T-helper 22 cell (primary cell): ENCODE measurements at regions not wholly inside any gene's neighbourhood (a gene's known extent, or its start where the extent isn't known, plus 50 kb on each side); places are given as distances from the start of the nearest gene placed in this dataset.
A peak's percentile ranks its signal among the peaks of the same experiment; 100 is the strongest.
"Not testable (repeated sequence)": the region's sequence is repeated elsewhere in the genome, so short reads cannot be mapped to it uniquely, and the experiment has no call there.

ENCODE experiments used
- DNase-seq: peaks from one replicate; pipeline ENCODE4 v3.0.0-alpha.2; 2020; ENCODE audit warnings: low read depth

DNA sequence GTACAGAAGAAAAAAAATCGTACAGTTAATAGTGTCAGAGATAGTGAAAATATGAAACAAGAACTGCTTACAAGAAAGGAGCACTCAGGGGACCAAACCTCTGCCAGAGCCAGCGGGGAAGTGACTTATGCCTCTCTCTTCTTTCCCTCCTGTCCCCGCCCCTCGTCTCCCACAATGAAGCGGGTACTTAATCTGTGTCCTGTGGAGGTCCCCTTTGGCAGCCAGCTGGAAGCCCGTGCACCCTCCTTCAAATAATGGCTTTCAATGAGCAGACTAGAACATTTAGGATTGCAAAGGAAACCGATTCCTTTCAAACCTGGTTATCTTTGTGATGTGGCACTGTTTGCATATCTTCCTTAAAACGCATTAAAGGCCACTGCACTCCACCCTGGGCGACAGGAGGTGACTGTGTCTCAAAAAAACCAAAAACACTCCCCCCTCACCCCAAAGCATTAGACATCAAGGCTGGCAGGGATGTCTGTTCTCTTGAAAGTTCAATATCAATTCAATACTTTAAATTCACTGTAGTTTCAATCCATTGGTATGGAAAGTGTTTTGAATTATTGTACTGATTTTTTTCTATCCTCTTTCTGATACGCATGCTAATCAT is 51.7 kb downstream of the PPIAL4C start:
- DNase-seq: peak; percentile 42

DNA sequence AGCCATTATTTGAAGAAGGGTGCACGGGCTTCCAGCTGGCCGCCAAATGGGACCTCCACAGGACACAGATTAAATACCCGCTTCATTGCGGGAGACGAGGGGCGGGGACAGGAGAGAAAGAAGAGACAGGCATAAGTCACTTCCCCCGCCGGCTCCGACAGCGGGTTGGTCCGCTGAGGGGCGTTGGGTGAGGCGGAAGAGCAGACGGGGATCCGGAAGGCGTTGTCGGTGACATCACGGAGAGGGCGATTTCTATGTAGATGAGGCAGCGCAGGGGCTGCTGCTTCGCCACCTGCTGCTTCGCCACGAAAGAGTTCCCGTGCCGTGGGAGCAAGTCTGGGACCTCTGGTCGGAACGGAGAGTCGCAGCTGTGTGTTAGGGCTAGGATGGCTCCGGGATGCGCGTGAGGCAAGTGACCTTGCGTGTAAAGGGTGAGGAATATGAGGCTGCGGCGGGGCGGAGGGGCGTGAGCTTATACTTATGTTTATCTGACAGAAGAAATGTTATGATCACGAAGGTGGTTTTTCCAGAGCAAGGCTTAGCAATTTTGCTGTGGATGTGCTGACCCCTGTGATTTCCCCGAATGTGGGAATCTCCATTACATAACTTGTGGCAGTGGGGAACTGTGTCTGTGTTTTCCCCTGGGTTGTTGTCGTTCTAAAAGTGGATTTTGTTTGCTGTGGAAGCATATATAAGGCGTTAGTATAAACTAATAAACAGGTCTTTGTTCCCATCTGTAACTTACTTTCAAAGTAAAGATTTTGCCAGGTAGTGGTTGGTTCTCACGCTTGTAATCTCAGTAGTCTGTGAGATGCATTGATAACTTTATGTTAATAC is 52.9 kb downstream of the PPIAL4C start:
- DNase-seq: peak; percentile 90

DNA sequence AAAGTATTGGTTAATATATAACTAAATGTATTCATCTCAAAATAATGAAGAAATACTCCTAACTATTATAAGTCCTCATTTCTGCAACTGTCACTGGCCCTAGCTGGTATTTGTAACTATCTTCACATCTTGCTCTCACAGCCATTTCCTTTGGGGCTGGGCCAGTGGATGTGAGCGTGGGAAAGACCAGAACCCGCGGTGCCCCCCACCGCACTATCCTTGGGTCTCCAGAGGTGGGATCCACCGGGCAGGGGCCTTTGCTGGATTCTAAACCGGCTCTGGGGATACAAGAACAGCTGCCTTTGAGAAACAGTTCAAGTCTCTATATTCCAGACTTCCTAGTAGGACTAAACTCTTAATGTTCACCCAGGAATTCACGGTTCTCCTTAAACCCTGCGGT is 54.8 kb downstream of the PPIAL4C start:
- DNase-seq: not testable (repeated sequence)

DNA sequence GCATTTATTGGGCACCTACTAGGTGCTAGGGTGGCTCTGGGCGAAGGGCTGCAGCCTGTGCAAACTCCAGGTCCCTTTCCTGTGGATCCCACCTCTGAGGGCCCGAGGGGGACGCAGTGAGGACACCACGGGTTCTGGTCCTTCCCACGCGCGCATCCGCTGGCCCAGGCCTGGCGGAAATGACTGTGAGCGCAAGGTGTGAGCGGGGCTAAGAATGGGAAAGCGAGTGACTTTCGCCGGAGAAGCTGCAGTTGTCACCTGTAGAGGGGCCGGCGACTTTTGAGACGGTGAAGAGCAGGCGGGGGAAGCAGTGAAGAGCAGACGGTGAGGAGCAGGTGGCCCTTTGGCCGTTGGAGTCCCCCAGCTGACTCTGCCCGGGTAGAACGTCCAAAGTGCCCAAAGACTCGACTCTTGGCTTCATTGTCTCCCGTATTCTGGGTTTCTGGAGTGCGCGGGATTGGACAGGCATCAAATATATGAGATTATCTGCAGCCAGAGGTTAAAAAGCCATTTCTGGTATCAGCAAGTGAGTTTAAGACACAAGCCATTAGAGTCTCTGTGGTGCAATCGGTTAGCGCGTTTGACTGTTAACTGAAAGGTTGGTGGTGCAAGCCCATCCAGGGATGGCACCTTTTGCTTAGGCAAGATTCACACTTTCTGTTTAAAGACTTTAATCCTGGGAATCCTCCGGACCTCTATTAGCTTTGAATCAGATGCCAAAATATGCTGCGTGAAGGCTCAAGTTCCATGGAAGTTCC is 55.4 kb downstream of the PPIAL4C start:
- not testable (repeated sequence) for DNase-seq

DNA sequence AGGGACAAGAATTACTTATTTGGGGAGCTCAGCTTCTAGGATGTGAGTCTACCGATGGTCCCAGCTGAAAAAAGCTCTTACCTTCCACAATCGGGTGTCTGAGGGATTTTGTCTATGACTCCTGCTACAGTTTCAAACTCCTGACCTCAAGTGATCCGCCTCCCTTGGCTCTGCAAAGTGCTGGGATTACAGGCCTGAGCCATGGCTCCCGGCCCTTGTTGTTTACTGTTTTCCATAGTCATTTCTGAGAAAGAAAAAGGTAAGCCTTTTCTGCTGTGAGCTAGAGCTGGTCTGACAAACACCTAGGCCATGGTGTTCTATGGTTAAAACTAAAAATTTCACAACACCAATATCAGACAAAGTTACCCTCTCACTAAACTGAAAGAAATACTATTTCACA is 57.5 kb downstream of the PPIAL4C start:
- DNase-seq: not testable (repeated sequence)

DNA sequence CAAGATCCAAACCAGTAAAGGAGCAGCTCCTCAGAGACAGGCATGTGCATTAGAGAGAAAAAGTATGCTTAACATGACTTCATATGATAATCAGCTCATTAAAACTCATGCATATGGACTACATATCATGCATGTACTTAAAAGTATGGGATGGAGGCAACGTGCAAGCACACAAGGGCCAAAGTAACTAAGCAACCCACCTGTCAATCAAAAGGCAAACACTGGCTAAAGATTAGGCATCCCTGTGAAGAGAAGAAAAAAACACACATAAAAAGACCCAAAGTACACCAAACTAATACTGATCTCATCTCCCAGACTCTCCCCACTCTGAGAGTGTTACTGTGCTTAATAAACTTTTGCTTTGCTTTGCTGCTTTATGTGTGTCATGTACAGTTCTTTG is 61.2 kb downstream of the PPIAL4C start:
- DNase-seq: not testable (repeated sequence)

DNA sequence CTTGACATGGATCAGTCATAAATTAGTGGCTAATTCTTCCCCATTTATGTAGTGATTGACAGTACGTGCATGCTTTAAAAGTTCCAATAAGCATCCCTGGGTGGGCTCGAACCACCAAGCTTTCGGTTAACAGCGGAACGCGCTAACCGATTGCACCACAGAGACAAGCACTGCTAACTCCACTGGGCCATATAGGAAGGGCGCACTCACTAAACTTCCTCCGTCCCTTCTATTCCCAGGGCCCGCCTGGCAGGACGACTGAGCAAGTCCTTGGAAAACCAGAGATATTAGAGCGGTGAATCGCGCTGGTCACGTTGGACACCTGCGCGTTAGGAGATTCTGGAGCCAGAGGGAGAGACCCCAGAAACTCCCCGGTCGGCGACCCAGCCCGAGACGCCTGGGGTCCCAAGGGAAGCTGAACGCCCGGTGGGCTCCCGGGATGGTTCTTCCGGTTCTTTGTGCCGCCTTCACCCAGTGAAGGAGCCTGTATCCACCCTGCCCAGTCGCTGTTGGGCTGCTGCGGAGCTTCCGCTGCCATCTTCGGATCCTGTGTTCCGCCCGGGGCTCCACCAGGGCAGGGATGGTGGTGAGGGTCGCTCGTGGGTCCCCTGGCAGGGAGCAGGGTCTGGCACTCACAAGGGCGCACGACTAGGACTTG is 62.8 kb downstream of the PPIAL4C start:
- not testable (repeated sequence) for DNase-seq

DNA sequence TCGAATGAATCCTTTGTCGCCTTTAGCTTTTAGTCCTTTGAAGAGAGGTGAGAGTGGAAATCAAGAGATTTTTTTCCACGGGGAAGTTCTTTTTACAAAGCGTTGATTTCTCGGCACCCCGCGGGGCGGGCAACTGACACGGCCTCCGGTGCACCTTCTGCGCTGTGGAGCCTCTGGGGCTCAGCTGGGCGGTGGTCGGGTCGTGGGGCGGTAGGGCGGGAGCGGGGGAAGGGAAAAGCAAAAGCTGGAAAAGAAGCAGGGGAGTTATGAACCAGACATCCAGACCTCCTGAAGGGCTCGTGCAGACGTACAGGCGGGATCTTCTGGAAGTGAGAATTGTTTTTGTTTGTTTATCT is 63.3 kb downstream of the PPIAL4C start:
- DNase-seq: not testable (repeated sequence)

DNA sequence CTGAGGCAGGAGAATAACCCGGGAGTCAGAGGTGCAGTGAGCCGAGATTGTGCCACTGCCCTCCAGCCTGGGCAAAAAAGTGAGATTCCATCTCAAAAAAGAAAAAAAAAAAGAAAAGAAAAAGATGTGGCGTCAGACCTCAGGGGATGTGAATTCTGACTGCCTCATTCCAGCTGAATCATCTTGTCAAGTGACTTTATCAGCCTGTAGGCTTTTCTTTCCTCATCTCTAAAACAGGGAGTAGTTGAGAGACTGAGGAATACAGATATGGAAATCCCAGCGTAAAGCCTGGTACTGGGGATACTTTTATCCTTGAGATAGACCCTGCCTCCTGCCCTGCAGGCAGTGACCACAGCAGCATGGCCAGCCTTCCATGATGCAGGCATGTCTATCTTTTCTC is 74.1 kb downstream of the PPIAL4C start:
- not testable (repeated sequence) for DNase-seq

DNA sequence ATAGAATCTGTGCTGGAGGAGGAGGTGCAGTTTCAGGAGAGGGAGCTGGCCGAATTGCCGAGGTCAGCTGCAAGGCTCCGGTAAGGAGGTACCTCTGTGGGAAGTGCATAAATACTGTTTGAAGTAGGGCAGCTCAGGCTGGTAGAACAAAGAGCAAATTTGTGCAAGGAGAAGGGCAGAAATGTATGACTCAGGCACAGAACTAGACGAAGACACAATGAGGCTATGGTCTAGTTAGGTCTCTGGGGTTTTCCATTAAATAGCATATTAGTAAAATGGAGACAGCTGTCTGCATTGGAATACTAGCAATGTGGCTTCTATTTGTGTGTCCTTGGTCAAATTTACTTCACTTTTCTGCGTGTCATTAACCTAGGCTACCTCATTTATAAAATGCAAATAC is 74.5 kb downstream of the PPIAL4C start:
- DNase-seq: not testable (repeated sequence)

DNA sequence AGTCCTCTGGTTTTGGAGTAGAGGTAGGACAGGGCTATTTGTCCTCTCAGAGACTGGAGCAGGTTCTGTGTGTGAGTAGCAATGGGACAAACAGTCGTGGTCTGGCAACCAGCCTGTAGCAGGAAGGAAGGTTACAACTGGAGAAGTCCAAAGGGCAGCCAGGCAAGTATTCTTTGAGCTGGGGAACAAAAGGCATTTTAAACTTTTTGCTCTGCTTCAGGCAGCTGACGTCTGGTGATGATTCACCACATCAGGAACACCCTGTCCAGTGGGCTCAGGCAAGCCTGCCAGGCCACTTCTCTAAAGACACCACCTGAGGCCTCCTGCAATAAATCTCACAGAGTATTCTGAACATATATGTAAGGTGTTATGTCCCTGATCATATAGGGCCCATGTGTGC is 81.0 kb downstream of the PPIAL4C start:
- not testable (repeated sequence) for DNase-seq

DNA sequence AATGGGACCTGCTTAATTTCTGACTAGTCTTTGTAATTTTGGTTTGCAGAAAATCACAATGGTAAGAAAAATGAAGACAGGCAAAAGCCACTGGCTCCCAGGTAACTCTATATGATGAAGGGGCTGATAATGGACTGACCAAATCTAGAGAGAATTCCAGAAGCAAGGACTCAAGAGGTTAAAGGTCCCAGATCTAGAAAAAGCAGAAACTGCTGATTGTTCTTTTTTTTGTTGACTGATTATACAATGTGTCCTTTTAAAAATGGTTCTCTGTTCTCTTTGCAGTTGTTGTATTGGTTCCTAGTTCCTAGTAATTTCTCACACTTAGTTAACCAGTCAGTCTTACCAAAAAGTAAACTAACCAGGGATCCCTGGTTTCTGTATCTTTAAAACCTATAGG is 81.4 kb downstream of the PPIAL4C start:
- DNase-seq: not testable (repeated sequence)

DNA sequence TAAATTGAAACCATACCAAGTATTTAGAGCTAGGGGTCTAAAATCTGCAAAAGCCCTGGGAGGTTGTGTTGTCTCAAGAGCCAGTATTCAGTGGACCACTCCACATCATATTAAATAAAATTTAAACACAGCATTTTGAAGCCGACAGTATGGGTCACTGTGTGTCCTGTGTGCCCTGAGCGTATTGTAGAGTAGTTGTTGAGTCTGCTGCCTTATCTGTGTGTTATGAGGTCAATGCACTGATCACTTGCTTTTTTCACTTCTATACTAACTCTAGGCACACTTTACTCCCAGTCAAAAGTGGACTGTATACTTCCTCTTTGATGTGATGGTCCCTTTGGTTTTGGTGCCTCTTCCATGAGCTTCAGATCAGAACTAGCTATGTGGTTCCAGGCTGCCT is 81.9 kb downstream of the PPIAL4C start:
- DNase-seq: not testable (repeated sequence)

DNA sequence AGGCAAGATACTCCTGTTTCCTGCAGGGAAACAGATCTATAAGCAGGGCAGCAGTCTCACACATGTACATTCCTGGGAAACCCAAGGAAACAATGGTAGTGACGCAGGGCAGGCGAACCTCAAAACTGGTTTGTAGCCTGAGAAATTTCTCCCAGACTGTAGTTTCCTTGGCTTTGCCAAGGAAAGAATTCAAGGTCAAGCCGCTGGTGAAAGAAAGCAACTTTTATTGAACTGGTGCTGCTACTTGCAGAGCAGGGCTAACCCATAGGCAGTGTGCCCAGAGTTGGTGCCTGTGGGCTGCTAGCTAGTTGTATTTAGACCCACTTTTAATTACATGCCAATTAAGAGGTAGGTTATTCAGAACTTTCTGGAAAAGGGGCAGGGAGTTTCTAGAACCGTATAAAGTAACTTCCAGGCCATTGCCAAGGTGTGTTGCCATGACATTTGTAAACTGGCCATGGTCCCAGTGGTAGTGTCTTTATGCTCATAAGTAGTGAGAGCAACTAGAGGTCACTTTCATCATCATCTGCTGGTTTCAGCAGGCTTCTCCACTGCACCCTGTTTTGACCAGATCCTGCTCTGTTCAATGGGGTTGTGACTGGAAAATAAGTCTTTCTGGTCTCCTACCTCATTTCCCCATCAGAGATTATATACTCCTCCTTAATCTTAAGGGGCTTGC is 89.7 kb downstream of the PPIAL4C start:
- not testable (repeated sequence) for DNase-seq

DNA sequence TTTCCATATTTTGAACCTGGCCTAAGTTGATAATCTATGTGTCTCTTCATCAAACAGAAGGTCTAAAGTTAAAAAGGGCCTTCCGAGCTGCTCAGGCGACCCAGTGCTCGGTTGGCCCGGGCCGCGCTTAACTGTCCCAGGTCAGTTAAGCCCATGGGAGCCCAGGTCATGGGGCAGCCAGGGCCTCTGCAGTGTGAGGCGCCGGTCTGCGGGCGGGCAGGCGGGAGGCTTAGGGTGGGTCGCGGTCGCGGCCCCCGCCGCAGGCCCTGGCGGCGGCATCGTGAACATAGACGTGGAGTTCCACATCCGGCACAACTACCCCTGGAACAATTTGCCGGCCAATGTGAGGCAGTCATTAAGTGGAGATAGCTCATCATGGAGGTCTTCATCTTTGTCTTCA is 91.3 kb downstream of the PPIAL4C start:
- not testable (repeated sequence) for DNase-seq

DNA sequence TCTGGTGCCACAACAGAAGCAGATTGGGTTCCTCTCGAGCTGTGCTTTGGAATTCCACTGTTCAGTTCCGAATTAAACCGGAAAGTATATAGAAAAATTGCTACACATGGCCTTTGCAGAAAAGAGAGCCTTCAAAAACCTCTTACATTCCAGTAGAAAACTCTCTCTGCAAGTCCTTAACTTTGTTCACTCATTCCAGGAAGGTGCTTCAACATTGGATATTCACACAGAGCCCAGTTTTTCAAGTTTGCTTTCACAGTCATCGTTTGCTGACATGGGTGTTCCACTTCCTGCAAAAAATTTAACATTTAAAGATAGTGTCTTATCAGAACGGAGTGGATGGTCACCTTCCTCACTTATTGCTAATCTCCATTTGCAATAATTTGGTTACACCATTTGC is 93.7 kb downstream of the PPIAL4C start:
- not testable (repeated sequence) for DNase-seq

DNA sequence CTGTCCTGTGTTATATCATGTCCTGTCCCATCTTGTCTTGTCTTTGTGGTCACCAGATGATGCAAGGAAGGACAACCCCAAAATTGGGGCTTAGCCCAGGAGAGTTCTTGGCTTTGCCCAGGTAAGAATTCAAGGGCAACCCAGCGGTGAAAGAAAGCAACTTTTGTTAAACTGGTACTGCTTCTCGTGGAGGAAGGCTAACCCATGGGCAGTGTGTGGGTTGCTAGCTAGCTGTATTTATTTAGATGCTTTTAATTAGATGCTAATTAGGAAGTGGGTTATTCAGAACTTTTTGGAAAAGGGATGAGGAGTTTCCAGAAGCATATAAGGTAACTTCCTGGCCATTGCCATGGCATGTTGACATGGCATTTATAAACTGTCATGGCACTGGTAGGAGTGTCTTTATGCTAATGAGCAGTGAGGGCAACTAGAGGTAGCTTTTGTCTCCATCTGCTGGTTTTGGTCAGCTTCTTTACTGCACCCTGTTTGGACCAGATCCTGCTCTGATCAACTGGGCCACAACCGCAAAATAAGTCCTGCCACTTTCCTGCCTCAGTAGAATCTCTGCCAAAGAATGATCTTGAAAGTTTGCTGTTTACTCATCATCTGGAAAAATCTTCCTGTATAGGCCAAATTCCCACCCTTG is 95.8 kb upstream of the FCGR1A start:
- DNase-seq: not testable (repeated sequence)

DNA sequence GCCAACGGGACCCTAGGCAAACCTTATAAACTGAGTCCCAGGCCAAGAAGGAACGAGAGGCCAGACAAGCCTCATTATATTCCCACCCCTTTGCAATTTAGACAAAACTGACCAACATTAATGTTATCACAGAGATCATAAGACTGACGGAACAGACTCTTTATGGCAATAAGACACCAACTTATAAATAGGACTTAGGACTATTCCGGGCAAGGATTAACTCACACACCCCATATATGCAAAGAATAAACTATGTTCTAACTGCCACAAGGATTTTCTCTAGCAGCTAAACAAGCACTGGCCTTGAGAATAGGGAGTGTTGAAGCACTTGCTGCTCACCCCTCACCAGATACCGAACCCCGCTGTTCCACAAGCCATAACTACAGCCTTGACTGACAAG is 91.1 kb upstream of the FCGR1A start:
- not testable (repeated sequence) for DNase-seq

DNA sequence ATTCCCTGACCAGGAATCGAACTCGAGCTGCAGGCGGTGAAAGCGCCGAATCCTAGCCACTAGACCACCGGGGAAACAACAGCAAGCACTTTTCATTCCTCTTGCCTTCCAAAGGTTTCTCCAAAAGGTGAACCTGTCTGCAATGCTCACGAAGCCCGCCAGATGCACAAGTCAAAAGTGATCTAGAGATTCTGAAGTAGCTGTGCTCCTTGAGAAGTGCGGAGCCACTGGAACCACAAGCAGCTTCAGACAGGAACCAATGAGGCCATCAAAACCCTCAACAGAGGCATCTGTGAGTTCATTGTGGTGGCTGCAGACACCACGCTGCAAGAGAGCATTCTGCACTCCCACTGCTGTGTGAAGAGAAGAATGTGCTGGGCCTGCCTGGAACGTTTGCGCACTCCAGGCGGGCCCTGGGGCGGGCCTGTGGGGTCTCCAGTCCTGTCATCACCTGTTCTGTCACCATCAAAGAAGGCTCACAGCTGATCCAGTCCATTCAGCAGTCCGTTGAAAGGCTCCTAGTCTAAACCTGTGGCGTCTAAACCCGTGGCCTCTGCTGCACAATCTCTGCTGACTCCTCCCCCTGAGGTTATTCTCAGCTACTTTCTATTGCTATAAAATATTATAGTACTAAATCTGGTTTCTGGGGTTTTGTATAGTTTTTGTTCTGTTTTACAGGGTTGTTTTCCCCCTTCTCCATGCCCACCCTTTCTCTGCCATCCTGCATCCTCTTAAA is 89.5 kb upstream of the FCGR1A start:
- DNase-seq: not testable (repeated sequence)

DNA sequence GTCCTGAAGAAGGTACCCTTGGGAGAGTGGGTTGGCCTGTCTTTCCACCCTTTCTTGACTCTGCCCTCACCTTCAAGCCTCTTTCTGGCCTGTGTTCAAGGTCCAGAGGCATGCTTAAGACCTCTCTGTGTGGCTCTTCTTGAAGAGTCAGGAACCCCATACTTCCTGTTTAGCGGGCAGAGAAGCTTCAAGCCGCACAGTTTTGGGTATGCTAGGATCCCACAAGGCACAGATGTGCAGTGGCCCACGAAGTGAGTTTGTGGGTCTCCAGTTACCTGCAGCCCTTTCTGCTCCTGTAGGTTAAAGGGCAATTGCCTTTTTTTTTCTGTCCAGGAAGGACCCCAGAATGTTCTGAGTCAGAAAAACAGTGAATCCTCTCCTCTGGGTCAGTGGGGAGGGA is 87.4 kb upstream of the FCGR1A start:
- DNase-seq: not testable (repeated sequence)
